HG03460 (cell line): ENCODE measurements at regions not wholly inside any gene's neighbourhood (a gene's known extent, or its start where the extent isn't known, plus 50 kb on each side); places are given as distances from the start of the nearest gene placed in this dataset.
"Not testable (repeated sequence)": the region's sequence is repeated elsewhere in the genome, so short reads cannot be mapped to it uniquely, and the experiment has no call there.

Source experiments
- ATAC-seq: cut with Tn5 transposase; IDR thresholded peaks from one replicate; pipeline ENCODE4 v1.9.1; 2021; ENCODE audit not compliant: unreplicated experiment

DNA sequence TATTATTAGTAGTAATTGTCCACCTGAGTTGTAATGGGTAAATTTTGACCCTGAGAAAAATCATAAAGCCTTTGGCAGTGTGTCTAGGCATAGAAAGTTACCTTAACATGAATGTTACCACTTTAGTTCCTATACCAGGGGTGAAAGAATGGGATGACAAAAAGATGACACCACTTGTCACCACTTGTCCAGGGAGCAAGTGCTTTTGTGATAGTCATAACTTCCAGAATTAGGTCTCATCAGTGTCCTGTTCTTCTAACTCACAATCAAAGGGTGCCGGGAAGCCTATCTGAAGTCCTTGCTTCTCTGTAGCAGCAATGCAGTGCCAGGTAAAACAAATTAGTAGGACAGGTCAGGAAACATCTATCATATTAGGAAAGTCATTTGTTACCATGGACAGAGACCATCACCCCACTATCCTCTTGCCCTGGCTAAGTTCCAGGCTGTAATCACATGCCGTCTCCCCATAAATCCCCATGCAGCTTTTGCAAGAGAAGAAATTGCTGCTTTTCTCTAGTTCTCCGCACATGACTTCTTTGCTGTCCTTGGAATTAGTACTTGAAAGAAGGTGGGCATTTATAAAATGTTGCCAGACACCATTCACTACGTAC, 156.5 kb upstream of the SGCD start:
- no peak for ATAC-seq

DNA sequence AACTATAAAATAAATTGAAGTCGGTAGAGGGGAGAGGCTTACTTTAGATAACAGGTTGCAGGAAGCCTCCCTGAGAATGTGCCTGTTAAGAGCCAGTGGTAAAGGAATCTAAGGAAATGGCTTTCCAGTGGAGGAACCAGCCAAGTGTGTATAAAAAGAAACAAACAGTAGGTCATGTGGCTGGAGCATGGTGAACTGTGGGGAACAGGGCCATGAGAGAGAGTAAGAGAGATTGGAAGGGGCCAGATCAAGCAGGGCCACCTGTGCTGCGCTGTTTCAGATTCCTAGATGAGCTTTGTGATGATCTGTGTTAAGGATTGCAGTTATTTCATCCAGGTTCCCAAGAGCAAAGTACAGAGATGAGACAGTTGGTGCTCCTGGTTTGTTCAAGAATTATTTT, 152.7 kb upstream of the SGCD start:
- ATAC-seq: no peak

DNA sequence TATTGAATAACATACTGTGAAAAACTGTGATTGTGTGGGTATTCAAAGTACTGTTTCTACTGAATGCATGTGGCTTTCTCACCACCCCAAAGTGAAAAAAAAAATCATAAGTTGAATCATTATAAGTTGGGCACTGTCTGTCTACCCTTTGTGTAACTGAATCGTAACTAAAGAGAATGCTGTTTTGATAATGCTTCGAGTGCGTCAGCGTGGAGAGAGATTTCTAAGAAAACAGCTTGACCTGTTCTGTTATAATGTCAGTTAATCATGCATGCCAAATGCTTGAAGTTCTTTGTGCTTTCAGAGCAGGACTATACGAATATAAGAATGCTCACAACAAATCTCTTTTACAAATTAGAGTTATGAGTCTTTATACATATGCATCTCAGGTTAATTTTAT, 148.8 kb upstream of the SGCD start:
- no peak for ATAC-seq

DNA sequence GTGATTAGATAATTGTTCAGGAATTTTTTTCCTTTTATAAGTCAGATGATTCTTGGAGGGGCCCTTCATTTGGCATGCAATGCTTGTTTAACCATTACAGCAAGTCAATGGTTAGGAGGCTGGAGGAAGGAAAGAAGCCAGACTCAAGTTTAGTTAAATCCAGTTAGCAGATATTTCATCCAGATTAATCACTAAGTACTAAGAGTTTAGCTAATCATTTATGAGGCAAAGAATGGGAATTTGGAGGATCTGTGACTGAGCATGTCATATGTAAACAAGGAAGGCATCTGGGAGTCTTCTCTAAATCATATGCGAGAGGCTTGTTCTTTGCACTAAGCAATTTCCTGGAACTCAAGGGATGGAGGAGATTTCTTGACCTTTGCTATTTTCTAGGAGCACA, 145.3 kb upstream of the SGCD start:
- no peak for ATAC-seq

DNA sequence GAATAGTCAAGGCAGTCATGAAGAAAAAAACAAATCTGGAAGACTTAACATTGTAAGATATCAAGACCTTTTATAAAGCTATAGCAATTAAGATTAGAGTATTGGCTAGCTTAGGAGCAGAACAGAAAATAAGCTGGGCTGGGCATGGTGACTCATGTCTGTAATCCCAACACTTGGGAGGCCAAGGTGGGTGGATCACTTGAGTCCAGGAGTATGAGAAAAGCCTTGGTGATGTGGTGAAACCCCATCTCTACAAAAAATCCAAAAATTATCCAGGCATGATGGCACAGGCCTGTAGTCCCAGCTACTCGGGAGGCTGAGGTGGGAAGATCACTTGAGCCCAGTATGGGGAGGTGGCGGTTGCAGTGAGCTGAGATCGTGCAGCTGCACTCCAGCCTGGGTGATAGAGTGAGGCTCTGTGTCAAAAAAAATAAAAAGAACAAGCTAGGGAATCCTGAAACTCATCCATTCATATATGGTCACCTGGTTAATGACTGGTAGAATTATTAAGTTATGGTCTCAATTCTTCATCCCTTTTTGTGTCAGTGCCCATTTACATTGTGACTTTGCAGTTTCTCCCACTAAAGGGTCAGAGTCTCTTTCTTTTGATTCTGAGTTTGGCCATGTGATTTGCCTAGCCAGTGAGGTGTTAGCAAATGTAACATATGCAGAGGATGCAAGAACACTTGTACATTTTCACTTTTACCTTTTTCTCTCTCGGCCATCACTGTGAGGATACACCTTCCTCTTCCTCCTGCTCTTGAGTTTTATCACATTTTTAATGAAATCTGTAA, 144.6 kb upstream of the SGCD start:
- ATAC-seq: no peak

DNA sequence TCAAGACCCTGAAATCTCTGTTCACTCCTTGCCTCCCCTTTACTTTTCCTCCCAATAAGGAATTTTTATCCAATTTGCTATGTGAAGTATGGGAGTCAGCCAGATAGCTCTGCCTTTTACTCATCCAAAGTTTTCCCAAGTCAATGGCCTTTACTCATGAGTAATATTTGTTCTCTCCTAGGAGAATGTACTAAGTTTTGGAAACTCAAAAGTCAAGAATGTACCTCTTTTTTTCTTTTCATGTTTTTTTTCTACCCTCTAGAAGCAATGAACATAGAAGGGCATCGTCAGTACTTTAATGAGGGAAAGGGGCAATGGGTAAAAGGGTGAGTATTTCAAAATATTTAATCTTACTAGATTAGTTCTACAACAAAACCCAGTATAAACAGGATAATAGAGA, 140.2 kb upstream of the SGCD start:
- no peak for ATAC-seq

DNA sequence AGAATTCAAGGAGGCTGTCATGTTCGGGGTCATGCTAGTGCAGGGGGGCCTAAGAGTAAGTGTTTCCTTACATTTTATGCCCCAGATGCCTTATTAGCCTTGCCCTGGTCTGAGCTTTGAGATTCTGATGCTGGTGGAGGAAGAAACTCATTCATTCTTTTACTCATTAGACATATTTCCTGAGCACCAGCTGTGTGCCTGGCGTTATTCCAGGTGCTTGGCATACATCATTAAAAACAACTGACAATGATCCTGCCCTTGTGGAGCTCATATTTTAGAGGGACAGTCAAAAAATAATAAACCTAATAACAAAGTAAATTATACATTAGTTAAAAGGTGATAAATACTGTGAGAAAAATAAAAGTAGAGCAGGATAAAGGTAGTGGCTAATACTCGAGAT, 138.9 kb upstream of the SGCD start:
- ATAC-seq: no peak

DNA sequence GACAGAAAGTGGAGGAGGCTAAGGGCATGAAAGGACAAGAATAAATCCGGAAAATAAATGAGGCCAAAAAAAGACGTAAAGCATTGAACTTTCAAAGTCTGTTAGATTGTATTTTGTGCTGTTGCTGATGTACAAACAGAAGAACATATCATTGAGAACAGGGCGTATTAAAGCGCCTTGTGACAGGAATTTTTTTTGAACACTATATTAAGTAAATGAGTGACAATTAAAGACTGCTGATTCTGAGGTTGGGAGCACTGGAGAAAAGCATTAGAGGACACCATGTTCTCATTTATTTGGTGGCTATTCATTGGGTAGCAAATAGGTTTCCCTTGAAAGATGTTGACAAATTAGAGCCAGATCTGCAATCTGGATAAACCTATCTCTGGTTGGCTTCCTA, 137.3 kb upstream of the SGCD start:
- ATAC-seq: no peak

DNA sequence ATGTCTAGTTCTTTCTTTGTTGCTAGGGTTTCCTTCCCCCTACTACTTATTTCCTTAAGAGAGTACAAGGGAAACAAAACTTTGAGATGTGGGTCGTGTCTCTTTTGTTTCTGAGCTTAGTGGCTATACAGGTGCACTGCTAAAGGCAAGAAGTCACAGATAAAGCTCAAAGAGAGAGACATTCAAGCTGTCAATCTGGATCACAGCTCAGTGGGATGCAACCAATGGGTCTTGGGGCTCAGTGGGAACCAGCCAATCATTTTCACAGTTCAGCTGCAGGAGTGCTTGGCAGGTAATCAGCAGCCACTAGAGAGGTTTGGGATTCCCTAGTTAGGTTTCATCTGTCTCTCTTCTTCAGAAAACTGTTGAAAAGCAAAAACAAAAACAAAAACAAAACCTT, 135.4 kb upstream of the SGCD start:
- ATAC-seq: no peak

DNA sequence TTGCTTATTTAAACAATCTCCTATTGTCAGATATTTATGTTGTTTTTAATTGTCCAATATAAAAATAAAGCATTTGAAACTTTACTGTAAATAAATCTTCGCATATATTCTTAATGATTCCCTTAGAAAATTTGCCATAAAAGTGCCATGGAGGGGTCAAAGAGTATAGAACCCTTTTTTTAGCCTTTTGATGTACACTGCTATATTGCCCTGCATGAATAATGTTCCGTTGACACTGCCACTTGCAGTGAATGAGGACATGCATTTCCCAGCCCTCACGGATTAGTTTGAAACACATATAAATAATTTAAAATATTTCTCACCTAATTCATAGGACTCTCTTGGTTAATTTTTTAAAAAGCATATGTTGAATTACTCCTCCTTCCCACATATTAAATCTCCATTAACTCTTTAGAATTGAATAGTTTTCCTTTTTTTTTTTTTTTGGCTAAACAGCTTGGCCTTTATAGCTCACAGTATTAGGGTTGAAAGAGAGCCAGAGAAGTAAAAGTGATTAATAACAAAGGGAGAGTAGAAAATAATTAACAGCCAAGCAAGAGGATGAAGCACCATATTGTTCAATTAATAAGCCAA, 129.8 kb upstream of the SGCD start:
- ATAC-seq: no peak

DNA sequence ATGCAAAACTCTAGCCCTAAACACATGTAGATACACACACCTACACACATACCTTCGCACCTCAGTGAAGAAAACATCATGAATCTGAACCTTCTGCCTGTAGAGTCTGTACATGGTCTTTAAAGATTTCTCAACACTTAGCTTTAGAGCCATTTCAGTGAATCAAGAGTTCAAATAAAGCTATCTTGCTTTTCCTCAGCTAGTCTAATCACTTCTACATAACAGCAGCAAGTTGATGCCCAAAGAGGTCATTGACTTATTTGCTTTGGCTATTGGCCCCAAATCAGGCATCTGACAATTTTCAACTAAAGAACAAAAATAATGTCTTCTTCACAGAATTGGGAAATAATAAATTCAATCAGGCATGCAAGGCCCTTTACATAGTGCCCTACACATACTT, 127.9 kb upstream of the SGCD start:
- ATAC-seq: no peak

DNA sequence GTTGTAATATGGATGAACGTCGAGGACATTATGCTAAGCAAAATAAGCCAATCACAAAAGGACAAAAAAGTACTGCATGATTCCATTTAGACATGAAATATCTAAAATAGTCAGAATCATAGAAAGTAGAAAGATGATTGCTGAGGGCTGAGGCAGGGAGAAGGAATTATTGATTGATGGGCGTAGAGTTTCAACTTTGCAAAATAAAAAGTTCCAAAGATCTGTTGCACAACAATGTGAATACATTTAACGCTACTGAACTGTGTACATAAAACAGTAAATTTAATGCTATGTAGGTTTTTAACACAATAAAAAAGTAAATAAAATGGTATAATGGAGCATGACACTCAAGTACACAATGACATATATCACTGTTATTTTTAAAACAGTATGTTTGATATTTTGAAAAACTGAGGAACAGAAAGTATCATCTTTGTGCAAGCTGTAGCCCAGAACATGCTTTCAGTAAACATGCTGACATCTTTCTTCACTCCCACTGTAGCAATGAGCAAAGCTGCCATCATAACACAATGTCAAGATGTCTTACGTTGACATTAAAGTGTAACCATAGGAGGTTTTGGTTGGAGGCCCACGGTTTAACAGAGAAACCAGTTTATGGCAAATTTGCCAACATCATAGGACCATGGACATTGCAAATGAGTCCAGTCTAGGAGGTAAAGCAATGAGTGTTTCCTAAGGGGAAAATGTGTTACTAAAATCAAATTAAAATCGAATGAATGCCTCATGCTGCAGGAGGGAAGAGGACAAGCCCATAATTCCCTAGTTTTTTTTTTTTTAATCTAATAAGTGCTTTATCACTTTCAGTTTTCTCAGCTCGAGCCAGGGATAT, 125.8 kb upstream of the SGCD start:
- ATAC-seq: no peak

DNA sequence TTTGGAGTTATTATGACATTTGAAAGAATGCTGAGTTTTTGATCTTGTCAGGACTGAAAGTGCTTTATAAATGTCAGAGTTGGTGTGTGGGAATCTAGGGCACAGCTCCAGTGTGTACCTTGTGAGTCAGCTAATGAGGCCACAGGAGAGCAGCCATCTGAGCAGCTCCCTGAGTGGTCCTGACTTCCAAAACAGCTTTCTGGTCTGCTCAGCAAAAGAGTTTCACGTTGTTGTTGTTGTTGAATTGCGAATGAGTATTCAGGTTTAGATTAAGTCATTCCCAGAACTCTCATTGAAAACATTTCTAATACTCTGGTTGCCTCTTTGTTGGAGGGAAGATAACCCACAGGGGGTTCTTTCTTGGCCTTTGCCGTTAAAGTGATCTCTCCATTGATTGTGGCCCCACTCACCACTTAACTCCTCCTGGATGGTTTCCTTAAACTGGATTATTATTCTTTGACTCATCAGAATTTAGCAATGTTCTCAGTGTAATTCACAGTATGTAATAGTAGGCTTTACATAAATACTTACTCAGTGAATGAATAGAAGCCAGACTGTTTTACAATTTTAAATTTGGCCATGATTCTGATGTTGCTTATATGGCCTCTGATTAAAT, 125.1 kb upstream of the SGCD start:
- ATAC-seq: no peak

DNA sequence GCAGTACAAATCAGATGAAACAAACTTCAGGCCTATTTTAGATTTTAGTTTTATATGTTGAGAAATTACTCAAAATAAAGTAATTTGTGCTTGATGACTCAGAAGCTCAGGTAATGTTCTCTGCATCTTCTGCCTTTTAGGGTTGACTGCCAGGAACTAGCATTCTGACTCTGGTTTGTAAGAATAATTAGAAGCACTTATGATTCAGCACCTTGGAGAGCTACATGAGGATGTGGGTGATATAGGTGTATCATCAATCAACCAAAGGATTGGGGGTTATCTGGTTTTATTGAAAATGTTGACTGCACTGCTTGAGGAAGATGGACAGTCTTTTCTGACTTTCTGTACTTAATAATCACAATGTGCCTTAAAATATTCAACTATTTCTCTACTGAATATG, 118.7 kb upstream of the SGCD start:
- ATAC-seq: no peak

DNA sequence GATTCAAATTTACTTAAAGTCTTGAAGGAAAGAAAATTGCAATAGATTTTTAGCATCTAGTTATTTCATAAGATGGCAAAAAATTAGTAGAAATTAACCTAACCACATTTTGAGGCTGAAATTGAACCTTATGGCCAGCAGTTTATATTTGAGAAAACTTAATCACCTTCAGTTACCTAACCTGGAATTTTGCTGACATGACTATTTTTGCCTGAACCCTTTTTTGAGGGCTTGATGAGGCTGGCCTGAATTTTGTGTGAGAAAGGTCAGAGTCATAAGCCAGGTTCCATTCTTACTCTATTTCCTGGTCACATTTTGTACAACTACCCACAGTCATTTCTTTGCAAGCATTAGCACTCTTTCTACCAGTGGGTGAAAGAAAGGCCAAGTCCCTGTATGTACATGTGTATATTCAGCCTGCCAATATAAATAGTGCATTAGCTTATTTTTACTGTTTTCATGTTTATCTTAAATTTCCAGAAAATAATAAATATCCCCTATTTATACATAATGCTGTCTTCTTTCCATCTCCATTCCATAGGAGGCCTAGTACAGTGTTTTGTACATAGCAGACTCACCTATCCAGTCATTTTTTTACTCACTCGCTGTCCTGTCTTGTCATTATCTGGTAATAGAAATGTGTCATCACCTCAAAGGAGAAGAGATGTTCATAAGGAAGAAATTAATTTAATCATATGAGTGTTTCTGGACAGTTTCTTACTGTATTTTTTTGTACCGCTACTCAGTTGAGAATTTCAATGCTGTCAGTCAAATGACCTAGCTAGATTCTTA, 108.4 kb upstream of the SGCD start:
- ATAC-seq: no peak

DNA sequence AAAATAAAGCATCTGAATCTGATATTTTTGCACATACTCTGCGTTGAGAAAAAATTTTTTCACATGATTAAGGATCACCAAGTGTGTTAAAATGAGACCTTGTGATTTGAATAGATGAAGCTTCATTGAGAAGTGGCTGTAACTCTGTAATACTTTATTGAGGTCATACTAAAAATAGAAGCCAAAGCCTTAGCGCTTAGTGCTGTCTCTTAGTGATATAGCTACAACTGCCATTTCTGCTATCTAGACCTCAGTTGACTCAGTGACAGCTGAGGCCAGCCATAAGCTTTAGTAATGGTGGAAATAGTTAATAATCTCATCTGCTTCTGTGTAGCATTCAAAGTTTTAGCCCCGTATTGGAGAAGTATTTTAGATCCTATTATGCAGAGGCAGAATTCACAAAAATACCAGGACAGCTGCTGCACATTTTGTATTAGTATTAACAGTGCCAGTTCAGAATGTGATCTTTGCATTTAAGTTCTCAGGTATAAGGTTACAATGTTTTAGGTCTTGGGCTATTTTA, 107.4 kb upstream of the SGCD start:
- no peak for ATAC-seq

DNA sequence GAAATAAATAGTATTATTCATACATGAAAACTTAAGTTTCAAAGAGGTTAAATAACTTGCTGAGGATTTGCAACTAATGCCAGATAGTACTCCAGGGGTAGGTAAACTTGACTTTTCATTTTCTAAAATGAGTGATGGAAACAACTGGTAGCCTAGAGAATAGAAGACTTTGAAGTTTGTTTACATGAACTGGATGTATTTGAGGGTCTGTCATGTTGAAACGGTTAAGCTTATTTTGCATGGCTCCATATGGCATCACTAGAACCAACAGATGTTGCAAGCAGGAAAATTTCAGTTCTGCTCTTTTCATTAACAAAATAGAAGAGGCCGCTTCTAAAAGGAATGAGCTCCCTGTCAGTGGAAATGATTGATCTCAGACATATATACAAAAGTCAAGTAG, 105.1 kb upstream of the SGCD start:
- no peak for ATAC-seq

DNA sequence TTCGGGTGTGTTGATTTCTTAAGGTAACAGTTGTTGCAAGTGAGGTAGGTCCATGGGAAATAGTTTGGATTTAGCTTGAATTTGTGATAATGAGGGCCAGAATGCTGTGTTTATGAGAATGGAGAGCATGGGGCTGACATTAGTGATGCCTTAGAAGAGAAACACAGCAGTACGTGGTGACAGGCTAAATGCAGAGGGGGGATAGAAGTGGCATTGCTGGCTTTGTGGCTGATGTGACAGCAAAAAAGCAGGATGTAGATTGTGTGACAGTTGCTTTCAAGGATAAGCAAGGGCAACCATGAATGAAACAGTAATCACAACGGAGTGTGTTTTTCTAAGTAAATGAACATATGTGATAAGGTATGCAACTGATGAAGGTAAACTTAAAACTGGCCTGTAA, 103.4 kb upstream of the SGCD start:
- ATAC-seq: no peak

DNA sequence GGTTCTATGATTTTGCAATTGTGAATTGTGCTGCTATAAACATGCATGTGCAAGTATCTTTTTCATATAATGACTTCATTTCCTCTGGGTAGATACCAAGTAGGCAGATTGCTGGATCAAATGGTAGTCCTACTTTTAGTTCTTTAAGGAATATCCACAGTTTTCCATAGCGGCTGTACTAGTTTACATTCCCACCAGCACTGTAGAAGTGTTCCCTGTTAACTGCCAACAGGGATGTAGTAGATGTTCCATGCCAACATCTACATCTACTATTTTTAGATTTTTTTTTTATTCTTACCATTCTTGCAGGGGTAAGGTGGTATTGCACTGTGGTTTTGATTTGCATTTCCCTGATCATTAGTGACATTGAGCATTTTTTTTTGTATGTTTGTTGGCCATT, 100.5 kb upstream of the SGCD start:
- ATAC-seq: not testable (repeated sequence)

DNA sequence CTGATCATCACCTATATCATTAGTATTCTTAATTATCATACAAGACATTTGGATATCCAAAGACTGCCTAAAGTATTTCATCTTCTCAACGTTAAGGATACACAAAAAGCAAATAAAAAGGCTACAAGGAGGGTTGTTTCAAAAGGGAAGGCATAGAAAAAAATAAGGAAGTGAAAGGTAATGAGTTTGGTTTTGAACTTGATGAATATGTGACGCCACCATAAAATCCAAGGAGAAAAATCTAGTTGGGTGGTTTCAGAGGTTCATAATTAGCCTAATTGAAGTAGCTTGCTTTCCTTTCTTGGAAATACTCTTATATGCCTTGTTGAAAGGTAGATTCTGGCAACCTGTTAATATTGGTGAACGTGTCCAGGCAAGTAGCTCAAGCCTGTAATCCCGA, 96.1 kb upstream of the SGCD start:
- no peak for ATAC-seq
